IMR-90 (cell line): ENCODE measurements at regions not wholly inside any gene's neighbourhood (a gene's known extent, or its start where the extent isn't known, plus 50 kb on each side); places are given as distances from the start of the nearest gene placed in this dataset.
"Not testable (repeated sequence)": the region's sequence is repeated elsewhere in the genome, so short reads cannot be mapped to it uniquely, and the experiment has no call there.

Source experiments
- CEBPB ChIP-seq: IDR thresholded peaks from 2 replicates; pipeline ENCODE4 v1.6.1; 2012; ENCODE audit warnings: low read depth, low read length, improper control_type of control experiment
- POLR2A ChIP-seq: IDR thresholded peaks from 2 replicates; pipeline ENCODE4 v1.6.1; 2012; ENCODE audit warnings: mild to moderate bottlenecking, low read depth, low read length
- SMC3 ChIP-seq: fragments of 150-350 bp; IDR thresholded peaks from 2 replicates; pipeline ENCODE4 v1.6.1; 2016; ENCODE audit warnings: low read depth, mild to moderate bottlenecking, antibody characterized with exemption, low read length, moderate library complexity
- TF ChIP-seq, protein P1 (sequence below): conservative IDR thresholded peaks from 2 replicates; pipeline ENCODE4 v1.5.1; 2012; ENCODE audit warnings: mild to moderate bottlenecking, low read depth, low read length, improper control_type of control experiment
- TF ChIP-seq, protein P2 (sequence below): fragments of 150-350 bp; IDR thresholded peaks from 2 replicates; pipeline ENCODE4 v1.6.1; 2017; ENCODE audit warnings: mild to moderate bottlenecking, antibody characterized with exemption, low read length, low read depth

- TF ChIP-seq, protein P1, sequence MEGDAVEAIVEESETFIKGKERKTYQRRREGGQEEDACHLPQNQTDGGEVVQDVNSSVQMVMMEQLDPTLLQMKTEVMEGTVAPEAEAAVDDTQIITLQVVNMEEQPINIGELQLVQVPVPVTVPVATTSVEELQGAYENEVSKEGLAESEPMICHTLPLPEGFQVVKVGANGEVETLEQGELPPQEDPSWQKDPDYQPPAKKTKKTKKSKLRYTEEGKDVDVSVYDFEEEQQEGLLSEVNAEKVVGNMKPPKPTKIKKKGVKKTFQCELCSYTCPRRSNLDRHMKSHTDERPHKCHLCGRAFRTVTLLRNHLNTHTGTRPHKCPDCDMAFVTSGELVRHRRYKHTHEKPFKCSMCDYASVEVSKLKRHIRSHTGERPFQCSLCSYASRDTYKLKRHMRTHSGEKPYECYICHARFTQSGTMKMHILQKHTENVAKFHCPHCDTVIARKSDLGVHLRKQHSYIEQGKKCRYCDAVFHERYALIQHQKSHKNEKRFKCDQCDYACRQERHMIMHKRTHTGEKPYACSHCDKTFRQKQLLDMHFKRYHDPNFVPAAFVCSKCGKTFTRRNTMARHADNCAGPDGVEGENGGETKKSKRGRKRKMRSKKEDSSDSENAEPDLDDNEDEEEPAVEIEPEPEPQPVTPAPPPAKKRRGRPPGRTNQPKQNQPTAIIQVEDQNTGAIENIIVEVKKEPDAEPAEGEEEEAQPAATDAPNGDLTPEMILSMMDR, result not testable (repeated sequence)
- not testable (repeated sequence) for TF ChIP-seq POLR2A, SMC3, CEBPB
- TF ChIP-seq, protein P2, sequence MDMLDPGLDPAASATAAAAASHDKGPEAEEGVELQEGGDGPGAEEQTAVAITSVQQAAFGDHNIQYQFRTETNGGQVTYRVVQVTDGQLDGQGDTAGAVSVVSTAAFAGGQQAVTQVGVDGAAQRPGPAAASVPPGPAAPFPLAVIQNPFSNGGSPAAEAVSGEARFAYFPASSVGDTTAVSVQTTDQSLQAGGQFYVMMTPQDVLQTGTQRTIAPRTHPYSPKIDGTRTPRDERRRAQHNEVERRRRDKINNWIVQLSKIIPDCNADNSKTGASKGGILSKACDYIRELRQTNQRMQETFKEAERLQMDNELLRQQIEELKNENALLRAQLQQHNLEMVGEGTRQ, result not testable (repeated sequence)
Measured at GRCh38 chr1:88342081-88342480, 342.0 kb upstream of the PKN2 start.
